HG03558 (cell line): ENCODE measurements at regions not wholly inside any gene's neighbourhood (a gene's known extent, or its start where the extent isn't known, plus 50 kb on each side); places are given as distances from the start of the nearest gene placed in this dataset.

Experiments used
- ATAC-seq: cut with Tn5 transposase; IDR thresholded peaks from one replicate; pipeline ENCODE4 v1.9.1; 2021; ENCODE audit warnings: moderate number of reproducible peaks; ENCODE audit not compliant: unreplicated experiment; ENCODE audit errors: extremely low read depth

- ATAC-seq, result no peak
Measured at GRCh38 chr10:105538874-105539273, 897.8 kb downstream of the SORCS3 start.

GRCh38 chr10:105535478-105535877, 894.4 kb downstream of the SORCS3 start:
- no peak for ATAC-seq

- no peak for ATAC-seq
Measured at GRCh38 chr10:105534086-105534485, 893.0 kb downstream of the SORCS3 start.

GRCh38 chr10:105516511-105516910, 875.4 kb downstream of the SORCS3 start:
- no peak for ATAC-seq

- ATAC-seq, result no peak
Measured at GRCh38 chr10:105514106-105514505, 873.0 kb downstream of the SORCS3 start.

- no peak for ATAC-seq
Measured at GRCh38 chr10:105509517-105509916, 868.4 kb downstream of the SORCS3 start.

- ATAC-seq, result no peak
Measured at GRCh38 chr10:105506262-105506661, 865.2 kb downstream of the SORCS3 start.

- no peak for ATAC-seq
Measured at GRCh38 chr10:105503714-105504113, 862.6 kb downstream of the SORCS3 start.

- ATAC-seq, result no peak
Measured at GRCh38 chr10:105502058-105502457, 861.0 kb downstream of the SORCS3 start.

- no peak for ATAC-seq
Measured at GRCh38 chr10:105494944-105495343, 853.9 kb downstream of the SORCS3 start.

- ATAC-seq, result no peak
Measured at GRCh38 chr10:105494303-105494702, 853.2 kb downstream of the SORCS3 start.

GRCh38 chr10:105473170-105473569, 832.1 kb downstream of the SORCS3 start:
- no peak for ATAC-seq

GRCh38 chr10:105468759-105469158, 827.7 kb downstream of the SORCS3 start:
- no peak for ATAC-seq

- ATAC-seq, result no peak
Measured at GRCh38 chr10:105466521-105466920, 825.4 kb downstream of the SORCS3 start.

GRCh38 chr10:105434970-105435369, 793.9 kb downstream of the SORCS3 start:
- ATAC-seq, result no peak

- ATAC-seq, result no peak
Measured at GRCh38 chr10:105413997-105414396, 772.9 kb downstream of the SORCS3 start.

GRCh38 chr10:105409370-105409769, 768.3 kb downstream of the SORCS3 start:
- no peak for ATAC-seq

GRCh38 chr10:105406488-105406887, 765.4 kb downstream of the SORCS3 start:
- no peak for ATAC-seq

GRCh38 chr10:105398202-105398601, 757.1 kb downstream of the SORCS3 start:
- ATAC-seq, result no peak

- ATAC-seq, result no peak
Measured at GRCh38 chr10:105391670-105392351, 750.7 kb downstream of the SORCS3 start.

GRCh38 chr10:105387971-105388370, 746.9 kb downstream of the SORCS3 start:
- ATAC-seq, result no peak

- no peak for ATAC-seq
Measured at GRCh38 chr10:105383978-105384377, 742.9 kb downstream of the SORCS3 start.
